CD1c-positive myeloid dendritic cell (primary cell): ENCODE measurements at regions not wholly inside any gene's neighbourhood (a gene's known extent, or its start where the extent isn't known, plus 50 kb on each side); places are given as distances from the start of the nearest gene placed in this dataset.
A peak's percentile ranks its signal among the peaks of the same experiment; 100 is the strongest.
"Not testable (repeated sequence)": the region's sequence is repeated elsewhere in the genome, so short reads cannot be mapped to it uniquely, and the experiment has no call there.

ENCODE experiments used
- DNase-seq: peaks from one replicate; pipeline ENCODE4 v3.0.0-alpha.2; 2016; ENCODE audit errors: extremely low spot score

- peak; percentile 63 for DNase-seq
These were observed 256.3 kb upstream of the SFSWAP start for GRCh38 chr12:131454418-131455217.

GRCh38 chr12:131455218-131455506 lies 255.7 kb upstream of the SFSWAP start:
- DNase-seq = no peak

GRCh38 chr12:131455581-131456110 lies 255.2 kb upstream of the SFSWAP start:
- DNase-seq = no peak

- DNase-seq = no peak
These were observed 254.4 kb upstream of the SFSWAP start for GRCh38 chr12:131456301-131457027.

GRCh38 chr12:131457028-131457310 lies 253.9 kb upstream of the SFSWAP start:
- no peak for DNase-seq

GRCh38 chr12:131457331-131458047 lies 253.4 kb upstream of the SFSWAP start:
- DNase-seq = no peak

GRCh38 chr12:131458048-131458374 lies 252.9 kb upstream of the SFSWAP start:
- no peak for DNase-seq

- DNase-seq = peak; percentile 56
These were observed 251.7 kb upstream of the SFSWAP start for GRCh38 chr12:131458931-131459772.

- no peak for DNase-seq
These were observed 251.0 kb upstream of the SFSWAP start for GRCh38 chr12:131459773-131460365.

GRCh38 chr12:131460520-131460919 lies 250.4 kb upstream of the SFSWAP start:
- DNase-seq = no peak

- DNase-seq = no peak
These were observed 249.8 kb upstream of the SFSWAP start for GRCh38 chr12:131461096-131461495.

- no peak for DNase-seq
These were observed 247.7 kb upstream of the SFSWAP start for GRCh38 chr12:131463174-131463573.

GRCh38 chr12:131464081-131464480 lies 246.8 kb upstream of the SFSWAP start:
- DNase-seq = no peak

- no peak for DNase-seq
These were observed 244.6 kb upstream of the SFSWAP start for GRCh38 chr12:131466306-131466705.

- DNase-seq = no peak
These were observed 244.0 kb upstream of the SFSWAP start for GRCh38 chr12:131466932-131467331.

- no peak for DNase-seq
These were observed 242.7 kb upstream of the SFSWAP start for GRCh38 chr12:131468206-131468605.

- not testable (repeated sequence) for DNase-seq
These were observed 240.9 kb upstream of the SFSWAP start for GRCh38 chr12:131469945-131470344.

GRCh38 chr12:131471271-131471905 lies 239.5 kb upstream of the SFSWAP start:
- DNase-seq = no peak

GRCh38 chr12:131471946-131472732 lies 238.8 kb upstream of the SFSWAP start:
- DNase-seq = no peak

GRCh38 chr12:131473261-131473660 lies 237.6 kb upstream of the SFSWAP start:
- no peak for DNase-seq
